SK-N-MC (cell line): ENCODE measurements at regions not wholly inside any gene's neighbourhood (a gene's known extent, or its start where the extent isn't known, plus 50 kb on each side); places are given as distances from the start of the nearest gene placed in this dataset.
"Not testable (repeated sequence)": the region's sequence is repeated elsewhere in the genome, so short reads cannot be mapped to it uniquely, and the experiment has no call there.

Source experiments
- DNase-seq: peaks from one replicate; pipeline ENCODE4 v3.0.0-alpha.2; 2011; ENCODE audit warnings: low read depth, low spot score
- H3K27ac ChIP-seq: fragments of 200-600 bp; sonication (generic); 2 replicates; pipeline ENCODE4 v1.5.1; 2016; ENCODE audit warnings: mixed run types
- H3K36me3 ChIP-seq: fragments of 200-600 bp; sonication (generic); 2 replicates; pipeline ENCODE4 v1.6.1; 2017; ENCODE audit warnings: antibody characterized with exemption, low read length, mixed read lengths; ENCODE audit not compliant: insufficient read depth
- H3K4me3 ChIP-seq: fragments of 200-600 bp; sonication (generic); 2 replicates; pipeline ENCODE4 v1.5.1; 2016
- H3K9ac ChIP-seq: fragments of 200-600 bp; sonication (generic); 2 replicates; pipeline ENCODE4 v1.8.0; 2017; ENCODE audit warnings: mixed run types, mixed read lengths; ENCODE audit not compliant: insufficient read length
- H3K9me3 ChIP-seq: fragments of 200-600 bp; sonication (generic); 2 replicates; pipeline ENCODE4 v1.6.1; 2017; ENCODE audit warnings: low read depth, mild to moderate bottlenecking, antibody characterized with exemption, low read length, moderate library complexity, mixed read lengths
- EZH2 ChIP-seq: fragments of 200-600 bp; sonication (generic); IDR thresholded peaks from one replicate; pipeline ENCODE4 v1.6.1; 2017; ENCODE audit warnings: antibody characterized with exemption
- FOXP2 ChIP-seq: optimal IDR thresholded peaks from 2 replicates; pipeline ENCODE3; 2011; ENCODE audit warnings: mild to moderate bottlenecking, moderate library complexity; ENCODE audit not compliant: insufficient read depth; ENCODE audit errors: extremely low read length, control extremely low read depth
- POLR2AphosphoS5 ChIP-seq: IDR thresholded peaks from 2 replicates; pipeline ENCODE4 v1.6.1; 2012; ENCODE audit warnings: mild to moderate bottlenecking, low read depth, low read length, borderline replicate concordance

DNA sequence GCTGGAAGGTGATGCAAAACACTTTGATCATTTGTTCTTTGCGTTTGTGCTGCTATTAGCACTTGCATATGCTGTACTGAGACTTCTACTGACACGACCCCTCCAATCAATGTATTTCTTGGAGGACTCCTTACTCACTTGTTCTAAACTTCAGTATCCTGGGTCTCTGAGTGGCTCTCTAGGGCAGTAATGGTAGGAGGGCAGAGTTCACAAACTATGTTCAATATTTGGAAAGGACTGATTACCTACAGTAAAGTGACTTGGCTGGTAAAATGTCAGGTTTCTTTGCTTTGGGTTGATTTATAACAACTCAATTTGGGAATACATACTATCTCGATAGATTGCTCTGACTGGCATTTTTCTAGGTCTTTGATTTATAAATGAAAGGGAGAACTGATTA lies 93.7 kb downstream of the TRIM43 start:
- no peak for DNase-seq
- Histone ChIP-seq H3K36me3 (no peaks in the 10 kb centered on the region), H3K4me3 (no peak overlapping the region), H3K9me3 (no peaks in the 10 kb centered on the region), H3K27ac (no peak overlapping the region), H3K9ac (no peak overlapping the region)
- TF ChIP-seq FOXP2 (no peak), POLR2AphosphoS5 (no peak), EZH2 (no peak)

DNA sequence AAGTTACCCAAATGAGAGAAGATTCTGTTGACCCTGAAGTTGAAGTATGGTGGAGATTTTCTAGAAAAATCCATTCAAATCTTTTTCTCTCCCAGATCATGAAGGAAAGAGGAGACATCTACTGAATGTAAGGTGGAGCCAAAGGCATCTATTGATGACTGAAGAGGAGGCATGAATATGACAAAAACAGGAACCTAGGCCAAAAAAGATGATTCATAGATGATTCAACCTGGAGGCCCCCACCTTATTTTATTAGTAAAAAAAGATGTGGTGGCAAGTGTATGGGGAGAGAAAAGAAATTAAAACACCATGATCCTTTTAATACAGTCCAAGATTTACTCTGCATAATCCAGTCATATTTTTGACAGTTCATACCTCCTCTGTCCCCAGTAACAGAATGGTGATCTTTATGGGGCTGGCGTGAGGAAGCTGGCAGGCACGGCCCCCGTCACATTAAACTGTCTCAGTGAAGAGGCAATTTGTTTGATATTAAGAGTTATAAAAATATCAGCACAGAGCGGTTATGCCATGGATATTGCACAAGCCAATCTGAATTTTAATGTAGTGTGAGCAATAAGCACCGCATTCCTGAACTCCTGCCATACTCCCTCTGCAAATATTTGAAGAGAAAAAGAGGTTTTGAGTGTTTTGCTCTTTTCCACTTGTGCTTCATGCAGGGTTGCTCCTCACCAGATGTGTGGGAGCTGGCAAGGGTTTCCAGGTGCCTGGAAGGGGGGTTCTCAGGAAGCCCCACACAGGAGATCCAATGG lies 94.4 kb downstream of the TRIM43 start:
- DNase-seq, H3K27ac ChIP-seq, H3K9ac ChIP-seq, H3K4me3 ChIP-seq, H3K36me3 ChIP-seq, H3K9me3 ChIP-seq: not testable (repeated sequence)

DNA sequence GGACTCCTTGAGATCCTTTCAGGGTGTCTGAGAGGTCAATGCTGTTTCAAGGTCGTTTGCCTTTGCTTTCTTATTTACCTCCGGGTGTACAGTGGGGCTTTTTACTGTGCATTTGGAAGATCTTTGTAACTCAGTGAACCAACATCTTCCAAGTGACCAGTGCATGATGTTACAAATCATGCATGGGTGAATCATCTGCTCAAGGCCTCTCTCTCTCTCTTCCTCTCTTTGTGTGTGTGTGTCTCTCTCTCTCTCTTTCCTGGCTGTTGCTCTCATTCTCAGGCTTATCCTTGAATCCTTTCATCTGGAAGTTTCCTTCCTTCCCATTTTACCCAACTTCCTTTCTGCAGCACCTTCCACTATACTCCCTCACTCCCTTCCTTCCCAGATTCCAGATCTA lies 96.1 kb downstream of the TRIM43 start:
- H3K4me3 ChIP-seq, H3K36me3 ChIP-seq, H3K27ac ChIP-seq, DNase-seq, H3K9me3 ChIP-seq, H3K9ac ChIP-seq: not testable (repeated sequence)

DNA sequence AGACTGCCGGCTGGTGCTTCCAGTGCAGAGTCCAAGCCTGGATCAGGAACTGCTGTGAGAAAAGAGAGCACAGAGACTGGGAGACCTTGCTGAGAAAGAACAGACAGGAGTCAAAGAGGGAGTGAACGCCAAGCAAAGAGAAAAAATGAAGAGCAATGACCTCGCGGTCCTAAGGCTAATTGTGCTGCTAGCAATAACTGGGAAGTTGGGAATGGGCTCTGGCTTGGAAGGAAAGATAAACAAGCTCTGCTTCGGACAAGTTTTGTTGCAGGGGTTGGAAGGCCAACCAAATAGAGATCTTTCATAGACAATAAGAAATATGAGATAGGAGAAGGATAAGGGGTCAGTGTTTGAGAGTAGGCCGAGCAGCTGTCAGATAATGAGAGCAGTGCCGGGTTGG lies 99.4 kb downstream of the TRIM43 start:
- H3K4me3 ChIP-seq, H3K9me3 ChIP-seq, H3K27ac ChIP-seq, H3K9ac ChIP-seq, DNase-seq, H3K36me3 ChIP-seq: not testable (repeated sequence)

DNA sequence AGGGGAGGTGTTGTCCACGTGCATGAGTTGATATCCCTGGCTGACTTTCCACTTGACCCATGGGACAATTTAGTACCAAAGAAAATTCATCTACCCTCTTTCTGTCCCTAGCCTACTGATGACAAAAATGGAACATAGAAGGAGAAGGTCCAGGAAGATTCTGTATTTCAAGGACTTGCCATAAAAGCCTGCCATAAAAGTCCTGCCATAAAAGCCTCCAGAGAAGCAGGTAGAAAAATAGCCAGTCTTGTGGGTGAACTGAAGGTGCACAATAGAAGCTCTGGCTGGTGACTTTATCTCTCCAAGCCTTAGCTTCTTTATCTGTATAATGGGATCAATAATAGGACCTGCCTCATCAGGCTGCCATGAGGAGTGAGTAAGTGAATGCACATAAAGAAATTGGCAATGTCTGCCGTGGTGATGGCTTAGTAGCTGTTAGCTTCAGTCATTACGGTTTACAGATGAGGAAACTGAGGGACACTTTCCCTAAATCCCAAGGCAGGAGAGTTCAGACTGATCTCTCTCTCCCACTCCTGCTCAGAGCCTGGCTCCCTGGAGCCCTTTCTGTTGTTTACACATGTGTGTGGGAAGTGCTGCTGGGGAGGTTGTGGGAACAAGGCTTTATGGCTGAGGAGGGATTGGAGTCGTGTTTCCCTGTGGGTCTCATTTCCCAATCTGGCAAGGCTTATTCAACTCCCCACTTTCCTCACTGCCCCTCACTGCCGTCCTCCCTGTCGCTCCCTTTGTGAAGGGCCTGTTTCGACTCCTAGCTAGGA lies 101.5 kb downstream of the TRIM43 start:
- not testable (repeated sequence) for H3K27ac ChIP-seq, H3K9me3 ChIP-seq, H3K36me3 ChIP-seq, H3K4me3 ChIP-seq, H3K9ac ChIP-seq, DNase-seq

DNA sequence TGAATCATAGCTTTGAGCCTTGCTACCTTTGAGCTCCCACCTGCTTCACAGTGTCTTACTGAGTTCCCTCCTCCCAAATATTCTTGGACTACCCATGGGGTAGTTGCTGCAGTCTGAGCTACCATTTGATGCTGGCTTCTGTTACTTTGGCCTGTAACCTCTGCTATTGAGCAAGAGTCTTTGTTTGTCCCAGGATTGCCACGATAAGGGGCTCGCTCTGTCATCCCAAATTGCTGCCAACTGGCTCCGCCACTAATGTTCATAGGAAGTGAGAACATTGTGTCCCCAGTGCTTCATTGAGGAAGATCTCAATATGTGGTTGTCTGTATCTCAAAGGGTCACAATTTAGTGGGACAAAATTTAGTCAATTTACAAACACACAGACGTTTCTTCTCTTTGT lies 103.8 kb downstream of the TRIM43 start:
- no peak for DNase-seq
- Histone ChIP-seq H3K4me3 (no peak overlapping the region), H3K27ac (no peak overlapping the region), H3K36me3 (no peaks in the 10 kb centered on the region), H3K9me3 (no peaks in the 10 kb centered on the region), H3K9ac (no peak overlapping the region)
- TF ChIP-seq POLR2AphosphoS5 (no peak), FOXP2 (no peak), EZH2 (no peak)

DNA sequence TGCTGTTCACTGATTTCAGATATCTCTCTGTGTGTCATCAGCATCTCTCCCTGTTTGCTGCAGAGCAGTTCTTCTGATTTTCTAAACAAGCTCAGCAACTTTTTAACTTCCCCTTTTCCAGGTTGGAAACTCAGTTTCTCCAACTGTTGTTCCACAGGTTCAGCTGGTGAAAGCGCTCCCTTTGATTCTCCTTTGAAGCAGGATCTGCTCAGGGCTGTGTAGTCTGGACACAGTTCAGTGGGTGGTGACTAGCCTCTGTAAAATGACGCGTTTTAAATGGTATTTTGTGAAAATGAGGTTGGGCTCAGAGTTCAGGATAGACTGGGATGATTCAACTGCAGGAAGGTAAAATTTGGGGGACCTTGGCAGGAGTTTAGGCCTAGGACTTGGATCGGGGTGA lies 106.3 kb downstream of the TRIM43 start:
- H3K36me3 ChIP-seq: no peaks in the 10 kb centered on the region
- no peak overlapping the region for H3K27ac ChIP-seq
- H3K9me3 ChIP-seq: no peaks in the 10 kb centered on the region
- H3K4me3 ChIP-seq: no peak overlapping the region
- TF ChIP-seq POLR2AphosphoS5: no peak
- no peak for DNase-seq
- H3K9ac ChIP-seq: no peak overlapping the region

DNA sequence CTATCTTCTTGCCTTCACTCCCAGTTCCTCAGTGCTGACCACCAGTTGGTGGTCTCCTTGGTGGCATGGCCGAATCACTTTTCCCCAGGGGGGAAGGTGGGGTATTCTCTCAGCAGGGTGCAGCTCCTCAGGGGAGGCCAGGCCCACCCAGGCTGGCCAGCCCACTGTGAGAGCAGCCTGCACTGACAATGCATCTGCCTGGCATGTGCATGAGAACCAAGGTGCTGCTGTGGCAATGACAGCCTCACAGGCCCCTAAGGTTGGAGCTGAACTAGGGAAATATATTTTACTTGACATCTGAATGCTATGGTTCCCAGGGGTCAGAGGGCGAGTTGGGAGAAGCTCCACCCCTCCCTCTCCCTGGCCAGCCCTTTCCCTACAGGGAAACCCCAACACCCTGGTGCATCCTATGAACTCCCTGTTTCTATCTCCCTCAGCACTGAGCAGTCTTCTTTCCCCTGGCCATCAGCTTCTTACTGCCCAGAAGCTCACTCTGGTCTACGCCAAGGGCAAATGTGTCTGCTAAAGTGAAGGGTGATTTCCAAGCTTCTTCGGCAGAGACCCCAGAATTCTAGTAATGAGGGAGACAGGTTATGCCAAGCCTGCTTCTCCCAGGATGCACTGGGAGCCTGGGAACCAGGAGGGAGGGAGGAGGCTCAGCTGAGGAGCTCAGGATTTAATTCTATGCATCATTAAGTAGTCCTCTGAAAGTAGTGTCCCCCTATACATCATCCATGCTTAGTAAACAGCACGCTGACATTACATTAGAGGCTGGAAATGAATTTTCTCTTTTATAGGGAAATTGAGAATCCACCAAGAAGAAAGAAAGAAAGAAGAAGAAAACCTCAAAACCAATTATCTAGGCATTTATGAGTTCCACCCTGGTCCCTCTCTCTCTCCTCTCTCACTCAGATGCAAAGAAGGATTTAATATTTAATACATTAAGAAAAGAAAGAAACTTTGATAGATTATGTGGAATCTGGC lies 107.7 kb downstream of the TRIM43 start:
- not testable (repeated sequence) for H3K36me3 ChIP-seq, H3K9ac ChIP-seq, DNase-seq, H3K27ac ChIP-seq, H3K9me3 ChIP-seq, H3K4me3 ChIP-seq

DNA sequence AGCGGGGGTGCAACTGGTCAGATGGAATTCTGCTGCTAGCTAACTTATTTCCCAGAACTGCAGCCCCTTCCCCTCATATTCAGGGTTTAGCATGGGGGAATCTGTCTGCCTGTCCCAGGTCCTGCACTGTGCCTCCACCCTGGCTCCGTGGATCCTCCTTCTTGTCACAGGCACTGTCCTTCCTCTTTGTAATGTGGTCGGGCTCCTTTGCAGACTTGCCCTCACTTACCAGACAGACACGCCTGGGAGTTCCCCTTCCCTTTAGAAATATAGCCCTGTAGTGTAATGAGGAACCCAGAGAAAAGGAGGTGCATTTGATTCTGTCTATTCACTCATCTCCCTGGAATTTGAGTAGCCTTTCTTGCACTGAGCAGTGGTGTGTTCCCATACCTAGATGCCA lies 108.7 kb downstream of the TRIM43 start:
- no peak overlapping the region for H3K4me3 ChIP-seq
- no peaks in the 10 kb centered on the region for H3K9me3 ChIP-seq
- DNase-seq: no peak
- H3K36me3 ChIP-seq: no peaks in the 10 kb centered on the region
- H3K27ac ChIP-seq: no peak overlapping the region
- TF ChIP-seq FOXP2 (no peak), POLR2AphosphoS5 (no peak), EZH2 (no peak)
- no peak overlapping the region for H3K9ac ChIP-seq
